HG03571 (cell line): ENCODE measurements at regions not wholly inside any gene's neighbourhood (a gene's known extent, or its start where the extent isn't known, plus 50 kb on each side); places are given as distances from the start of the nearest gene placed in this dataset.

Experiments used
- ATAC-seq: cut with Tn5 transposase; IDR thresholded peaks from one replicate; pipeline ENCODE4 v1.9.1; 2021; ENCODE audit not compliant: unreplicated experiment

DNA sequence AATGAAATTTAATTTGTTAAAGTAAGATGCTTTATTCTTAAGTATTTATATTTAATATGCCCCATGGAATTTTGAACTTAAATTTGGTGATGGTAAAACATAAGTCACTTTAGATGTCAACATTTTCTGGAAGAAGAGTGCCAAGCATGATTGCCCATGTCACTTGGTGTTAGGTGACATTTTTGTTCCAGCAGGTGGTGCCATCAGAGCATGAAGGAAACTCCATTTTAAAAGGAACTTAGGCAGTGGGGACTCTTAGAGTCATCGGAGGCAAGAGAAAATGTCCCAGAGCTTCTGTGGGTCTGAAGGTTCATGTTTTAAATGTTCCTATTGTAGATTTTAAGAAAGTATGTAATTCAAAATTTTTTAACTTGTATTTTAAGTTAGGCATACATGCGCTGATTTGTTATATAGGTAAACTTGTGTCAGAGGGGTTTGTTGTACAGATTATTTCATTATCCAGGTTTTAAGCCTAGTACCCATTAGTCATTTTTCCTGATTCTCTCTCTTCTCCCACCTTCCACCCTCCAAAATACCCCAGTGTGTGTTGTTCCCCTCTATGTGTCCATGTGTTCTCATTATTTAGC lies 789.3 kb downstream of the SEMA5A start:
- no peak for ATAC-seq

DNA sequence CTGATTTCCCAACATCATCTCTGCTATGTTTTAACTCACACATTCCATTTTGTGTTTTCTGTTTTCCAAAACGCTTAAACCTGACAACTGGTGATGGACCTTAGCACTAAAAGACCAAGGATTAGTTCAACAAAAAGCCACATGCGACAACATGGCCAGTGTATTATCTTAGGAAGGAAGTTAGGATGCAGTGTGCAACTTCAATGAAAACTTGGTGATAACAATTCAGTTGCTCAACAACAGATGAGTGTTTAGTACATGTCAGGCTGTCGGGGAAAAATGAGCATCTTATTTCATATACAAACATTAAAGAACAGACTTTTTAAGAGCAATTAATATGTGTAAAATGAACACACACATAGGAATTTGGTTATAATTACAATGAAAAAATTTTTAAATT lies 780.0 kb downstream of the SEMA5A start:
- ATAC-seq, result no peak

DNA sequence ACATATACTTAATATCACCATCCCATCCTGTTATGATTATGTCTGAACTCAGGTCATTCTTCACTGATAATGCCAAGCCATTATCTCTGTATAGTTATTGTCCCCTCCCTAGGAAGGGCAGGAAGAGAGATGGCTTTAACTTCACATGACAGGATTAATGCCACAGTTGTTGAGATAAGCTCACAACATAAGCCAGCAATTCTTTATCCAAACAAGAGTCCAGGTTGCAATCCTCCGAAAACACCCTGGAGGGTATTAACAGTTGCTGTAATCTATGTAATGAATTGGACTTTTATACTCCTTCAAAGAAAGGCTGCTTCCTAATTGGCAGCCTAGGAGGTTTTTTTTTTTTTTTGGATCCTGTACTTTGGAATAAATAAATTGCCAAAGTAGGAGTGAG lies 779.4 kb downstream of the SEMA5A start:
- no peak for ATAC-seq

DNA sequence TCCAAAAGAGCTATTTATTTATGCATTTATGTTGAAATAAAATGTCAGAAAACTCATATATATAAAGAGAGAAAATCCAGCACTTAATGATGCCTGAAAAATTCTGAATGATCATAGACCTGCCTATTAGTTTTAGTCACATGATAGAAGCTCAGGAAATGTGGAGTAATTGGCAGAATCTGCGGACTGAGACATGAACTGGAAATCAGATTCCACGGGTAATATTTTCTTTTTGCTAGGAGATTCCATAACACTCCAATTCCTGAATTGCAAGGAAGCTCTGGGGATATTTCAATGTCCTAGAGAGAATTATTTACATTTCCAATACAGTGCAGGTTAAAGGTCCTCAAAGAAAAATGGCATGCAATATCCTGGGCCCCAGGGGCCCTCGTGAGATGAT lies 778.8 kb downstream of the SEMA5A start:
- ATAC-seq, result no peak

DNA sequence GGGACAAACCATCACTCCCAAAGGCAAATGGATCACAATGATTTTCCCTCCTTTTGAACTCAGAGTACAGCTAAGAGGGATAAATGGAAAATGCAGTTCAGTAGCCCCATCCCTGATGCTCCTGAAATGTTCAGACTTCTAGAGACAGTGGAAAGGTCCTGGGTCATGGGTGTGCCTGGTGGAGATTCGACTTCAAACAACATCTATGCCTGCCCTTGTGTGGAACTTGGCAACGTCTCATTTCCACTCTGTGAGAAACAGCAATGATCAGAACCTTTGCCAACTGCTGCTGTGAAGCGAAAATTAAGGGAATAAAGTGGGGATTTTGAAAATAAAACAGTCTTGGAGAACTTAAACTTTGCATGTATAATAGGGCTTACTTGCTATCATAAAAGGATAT lies 778.1 kb downstream of the SEMA5A start:
- ATAC-seq, result no peak

DNA sequence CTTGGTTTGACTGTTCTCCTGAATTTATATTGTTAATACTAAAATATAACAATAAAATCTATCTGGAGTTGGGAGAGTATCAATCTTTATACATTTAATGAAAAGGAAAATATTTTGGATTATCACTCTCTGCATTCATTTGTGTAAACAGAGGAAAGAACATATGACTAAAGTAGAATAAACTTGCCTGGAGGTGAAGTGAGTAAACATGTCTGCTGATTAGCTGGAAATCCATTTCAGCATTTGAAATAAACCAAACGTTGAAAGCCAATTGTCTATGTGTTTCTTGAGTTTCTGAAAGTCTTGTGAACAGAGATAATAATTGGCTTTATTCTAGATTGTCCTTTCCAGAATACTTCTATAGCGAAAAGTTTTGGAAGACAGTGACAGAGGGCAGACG lies 776.2 kb downstream of the SEMA5A start:
- no peak for ATAC-seq

DNA sequence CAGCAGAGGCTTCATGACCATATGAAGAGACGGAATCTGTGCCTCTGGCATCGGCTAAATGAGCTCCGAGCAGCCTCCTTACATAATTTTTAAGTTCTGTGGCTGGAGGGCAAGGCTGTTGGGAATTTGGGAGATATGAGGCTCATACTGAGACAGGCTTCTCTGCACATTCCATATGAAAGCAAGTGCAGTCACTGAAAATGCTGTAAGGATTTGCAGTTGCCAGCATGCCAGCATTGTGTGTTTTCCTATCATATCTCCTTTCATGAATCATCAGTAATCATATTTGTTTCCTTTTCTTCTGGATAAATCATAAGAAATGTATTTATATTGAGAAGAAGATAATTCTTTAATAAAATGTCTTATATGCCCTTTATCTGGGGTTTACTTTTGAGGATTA lies 775.4 kb downstream of the SEMA5A start:
- ATAC-seq, result no peak

DNA sequence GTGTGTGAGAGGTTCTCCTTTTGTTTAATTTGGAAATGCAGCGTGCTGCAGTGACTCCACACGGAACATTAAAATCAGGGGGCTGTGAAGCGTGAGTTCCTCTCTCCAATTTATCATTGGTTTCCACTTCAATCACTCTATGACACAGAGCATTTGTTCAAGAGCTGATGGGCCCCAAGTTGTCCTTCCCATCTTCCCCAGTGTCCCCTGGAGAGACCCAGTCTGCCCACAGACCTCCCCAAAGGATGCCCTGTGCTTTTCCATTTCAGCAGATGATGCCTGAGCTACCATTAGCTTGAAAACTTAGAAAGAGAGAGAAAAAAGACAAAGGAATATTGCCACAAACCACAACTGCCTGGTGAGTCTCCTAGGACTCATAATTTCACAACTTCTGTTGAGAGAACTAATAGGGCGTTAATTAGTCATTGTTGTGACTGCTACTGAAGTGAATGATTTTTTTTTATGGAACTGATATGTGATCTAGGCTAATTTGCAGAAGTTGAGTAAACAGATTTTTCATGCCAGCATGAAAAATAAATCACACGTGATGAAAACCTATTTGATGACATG lies 772.7 kb downstream of the SEMA5A start:
- ATAC-seq, result no peak

DNA sequence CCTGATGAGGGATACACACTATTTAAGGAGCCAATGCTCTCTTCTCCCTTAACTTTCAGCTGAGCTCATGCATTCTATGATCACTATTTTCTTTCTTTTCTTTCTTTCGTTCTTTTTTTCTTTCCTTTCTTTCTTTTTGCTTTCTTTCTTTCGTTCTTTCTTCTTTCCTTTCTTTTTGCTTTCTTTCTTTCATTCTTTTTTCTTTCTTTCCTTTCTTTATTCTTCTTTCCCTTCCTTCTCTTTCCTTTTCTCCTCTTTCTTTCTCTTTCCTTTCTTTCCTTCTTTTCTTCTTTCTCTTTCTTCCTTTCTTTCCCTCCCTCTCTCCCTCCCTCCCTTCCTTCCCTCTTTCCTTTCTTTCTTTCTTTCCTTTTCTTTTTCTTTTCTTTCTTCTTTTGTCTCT lies 761.2 kb downstream of the SEMA5A start:
- no peak for ATAC-seq

DNA sequence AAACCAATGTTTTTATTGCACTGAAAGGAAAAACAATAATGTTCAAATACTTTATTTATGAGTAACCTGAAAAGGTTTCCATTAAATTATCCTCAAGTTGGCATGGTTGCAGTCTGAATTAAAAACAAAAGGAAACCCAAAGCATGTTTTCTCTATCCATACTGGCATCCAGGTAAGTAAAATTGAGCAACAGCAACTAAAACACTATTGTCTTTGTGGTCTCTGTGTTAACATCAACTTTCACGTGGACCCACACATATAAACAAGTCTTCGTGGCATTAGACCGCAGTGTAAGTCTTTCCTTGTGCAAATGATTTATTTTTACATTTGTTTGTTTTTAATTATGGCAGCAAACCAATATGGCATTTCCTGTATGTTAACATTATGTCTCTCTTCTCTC lies 757.6 kb downstream of the SEMA5A start:
- ATAC-seq, result no peak

DNA sequence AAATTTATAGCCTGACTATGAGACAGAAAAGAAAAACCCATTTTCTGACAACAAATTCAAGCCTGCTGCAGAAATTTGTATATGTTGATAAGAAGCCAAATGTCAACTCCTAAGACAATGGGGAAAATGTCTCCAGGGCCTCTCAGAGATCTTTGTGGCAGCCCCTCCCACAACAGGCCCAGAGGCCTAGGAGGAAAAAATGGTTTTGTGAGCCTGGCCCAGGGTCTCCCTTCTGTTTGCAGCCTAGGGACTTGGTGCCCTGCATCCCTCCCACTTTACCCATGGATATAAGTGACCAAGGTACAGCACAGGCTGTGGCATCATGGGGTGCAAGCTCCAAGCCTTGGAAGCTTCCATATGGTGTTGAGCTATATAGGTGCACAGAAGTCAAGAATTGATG lies 740.2 kb downstream of the SEMA5A start:
- no peak for ATAC-seq

DNA sequence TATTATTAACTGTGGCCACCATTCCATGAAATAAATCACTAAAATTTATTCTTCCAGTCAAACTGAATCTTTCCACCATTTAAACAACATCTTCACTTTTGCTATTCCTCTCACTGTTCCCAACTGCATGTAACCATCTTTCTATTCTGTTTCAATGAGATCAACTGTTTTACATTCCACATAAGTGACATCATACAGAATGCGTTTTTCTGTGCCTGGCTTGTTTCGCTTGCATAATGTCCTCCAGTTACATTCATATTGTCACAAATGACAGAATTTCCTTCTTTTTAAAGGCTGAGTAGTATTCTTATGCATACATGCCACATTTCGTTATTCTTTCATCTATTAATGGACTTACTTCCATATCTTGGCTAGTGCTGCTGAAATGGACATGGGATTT lies 738.2 kb downstream of the SEMA5A start:
- ATAC-seq, result no peak

DNA sequence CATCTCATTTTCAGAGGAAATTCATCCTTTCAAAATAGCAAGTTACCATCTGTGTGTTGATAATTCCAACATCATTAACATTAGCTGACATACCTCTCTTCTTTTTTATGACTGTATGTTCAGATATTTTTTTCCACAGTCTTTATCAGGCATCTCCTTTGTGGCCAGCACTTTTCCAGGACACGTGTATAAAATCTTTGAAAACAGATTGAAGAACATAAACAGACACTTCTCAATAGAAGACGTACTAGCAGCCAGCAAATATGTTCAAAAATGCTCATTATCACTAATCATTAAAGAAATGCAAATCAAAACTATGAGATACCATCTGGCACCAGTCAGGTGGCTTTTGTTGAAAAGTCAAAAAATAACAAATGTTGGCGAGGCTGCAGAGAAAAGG lies 734.3 kb downstream of the SEMA5A start:
- ATAC-seq, result no peak

DNA sequence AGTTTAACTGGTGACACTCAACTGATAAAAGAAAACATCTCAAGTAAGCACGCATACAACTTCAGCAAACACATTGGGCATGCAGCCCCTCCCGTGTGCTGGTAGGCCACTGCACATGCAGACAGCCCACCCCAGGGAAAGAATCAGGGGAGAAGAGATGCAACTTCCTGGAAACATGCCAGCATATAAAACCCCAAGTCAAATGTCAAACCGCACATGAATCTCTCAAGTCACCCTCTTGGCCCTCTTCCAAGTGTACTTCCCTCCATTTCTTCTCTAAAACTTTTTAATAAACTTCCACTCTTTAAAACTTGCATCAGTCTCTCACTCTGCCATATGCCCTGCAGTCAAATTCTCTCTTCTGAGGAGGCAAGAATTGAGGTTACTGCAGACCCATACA lies 732.7 kb downstream of the SEMA5A start:
- no peak for ATAC-seq

DNA sequence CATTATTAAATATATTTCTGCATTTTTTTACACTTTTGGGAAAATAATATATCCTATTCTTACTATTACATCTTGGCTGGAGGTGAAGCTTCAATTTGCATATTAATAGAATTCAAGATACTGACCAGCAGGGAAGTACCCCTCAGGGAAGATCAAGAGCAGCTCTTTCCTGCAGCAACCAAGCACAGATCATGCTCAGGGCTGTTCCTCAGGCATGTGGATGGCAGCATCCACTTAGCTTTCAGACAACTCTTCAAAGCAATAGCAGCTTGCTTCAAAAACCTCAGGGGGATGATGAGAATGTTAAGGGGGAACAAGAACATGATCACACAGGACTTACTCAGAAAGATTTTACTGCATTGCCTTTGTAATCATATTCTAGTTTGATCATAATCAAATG lies 731.8 kb downstream of the SEMA5A start:
- no peak for ATAC-seq

DNA sequence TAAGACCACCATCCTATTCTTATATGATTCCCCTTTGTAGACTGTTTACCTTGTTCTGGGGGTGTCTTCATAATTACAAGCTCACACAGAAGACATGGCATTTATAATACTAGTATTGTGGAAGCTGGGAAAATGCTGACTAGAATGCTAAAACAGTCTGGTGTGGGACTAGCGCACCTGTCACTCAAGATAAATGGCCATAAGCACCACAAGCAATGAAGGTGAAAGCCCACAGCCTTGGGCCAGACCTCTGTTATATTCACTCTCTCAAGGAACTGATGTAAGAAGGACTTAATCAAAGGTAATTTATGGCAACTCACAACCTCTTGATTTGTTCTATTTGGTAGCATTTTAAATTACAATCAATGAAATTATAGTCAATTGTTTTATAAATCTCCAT lies 721.5 kb downstream of the SEMA5A start:
- no peak for ATAC-seq

DNA sequence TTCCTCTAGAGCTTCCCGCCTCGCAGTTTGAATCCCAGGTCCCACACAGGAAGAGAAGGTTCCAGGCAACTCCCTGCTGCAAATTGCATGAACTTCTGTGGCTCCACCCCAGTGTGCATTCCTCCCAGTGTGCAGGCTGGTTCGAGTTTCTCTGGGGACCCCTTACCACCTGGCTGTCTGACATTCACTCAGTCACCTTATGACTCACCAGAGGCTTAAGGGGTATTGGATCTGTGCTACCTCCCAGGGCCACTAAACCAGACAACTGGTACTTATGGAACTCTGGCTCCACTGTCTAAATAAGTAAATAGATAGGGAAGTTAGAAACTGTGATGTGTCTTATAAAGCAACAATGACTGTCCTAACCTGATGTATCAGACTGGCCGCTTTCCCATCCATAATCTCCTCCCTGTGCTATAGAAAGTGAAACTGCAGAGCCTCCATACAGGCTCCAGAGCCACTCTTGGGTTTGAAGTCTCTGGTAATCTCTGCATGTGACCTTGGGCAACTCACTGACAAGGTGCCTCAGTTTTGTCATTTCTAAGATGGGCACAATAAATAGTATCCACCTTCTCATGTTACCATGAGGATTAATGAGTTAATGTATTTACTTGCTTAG lies 720.6 kb downstream of the SEMA5A start:
- ATAC-seq, result no peak

DNA sequence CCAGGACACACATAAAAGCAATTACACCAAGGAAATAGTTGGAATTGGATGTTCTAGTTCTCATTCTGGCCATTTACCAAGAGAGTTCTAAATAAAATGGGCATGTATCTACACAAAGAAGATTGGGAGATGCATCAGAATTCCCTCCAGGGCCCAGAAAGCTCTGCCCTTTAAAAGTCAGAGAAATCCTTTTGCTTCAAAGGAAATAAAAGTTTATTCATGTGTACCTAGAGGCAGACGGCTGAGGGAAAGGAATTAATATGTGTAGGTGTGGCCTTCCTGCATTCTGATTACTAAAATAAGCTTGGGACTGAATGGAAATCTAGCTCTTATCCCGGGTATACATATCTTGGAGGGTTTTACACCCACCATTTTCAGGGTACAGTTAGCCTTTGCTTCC lies 719.4 kb downstream of the SEMA5A start:
- ATAC-seq, result no peak

DNA sequence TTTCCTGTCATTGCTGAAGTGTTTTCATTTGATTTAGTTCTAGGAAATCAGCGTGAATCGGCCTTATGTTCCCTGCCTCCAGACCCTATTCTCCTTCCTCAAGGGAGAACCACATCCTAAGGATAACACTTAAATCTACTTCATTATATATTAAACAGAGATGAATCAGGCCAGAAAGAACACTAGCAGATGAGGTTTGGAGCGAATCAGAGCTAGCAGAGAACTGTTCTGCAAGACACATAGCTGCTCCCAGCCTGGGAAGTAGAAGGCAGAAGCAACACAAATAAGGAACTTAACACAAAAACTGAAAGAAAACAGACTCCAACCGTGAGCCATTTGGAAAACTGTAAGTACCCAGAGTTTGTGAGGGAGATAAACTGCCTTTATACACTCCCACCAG lies 718.2 kb downstream of the SEMA5A start:
- no peak for ATAC-seq

DNA sequence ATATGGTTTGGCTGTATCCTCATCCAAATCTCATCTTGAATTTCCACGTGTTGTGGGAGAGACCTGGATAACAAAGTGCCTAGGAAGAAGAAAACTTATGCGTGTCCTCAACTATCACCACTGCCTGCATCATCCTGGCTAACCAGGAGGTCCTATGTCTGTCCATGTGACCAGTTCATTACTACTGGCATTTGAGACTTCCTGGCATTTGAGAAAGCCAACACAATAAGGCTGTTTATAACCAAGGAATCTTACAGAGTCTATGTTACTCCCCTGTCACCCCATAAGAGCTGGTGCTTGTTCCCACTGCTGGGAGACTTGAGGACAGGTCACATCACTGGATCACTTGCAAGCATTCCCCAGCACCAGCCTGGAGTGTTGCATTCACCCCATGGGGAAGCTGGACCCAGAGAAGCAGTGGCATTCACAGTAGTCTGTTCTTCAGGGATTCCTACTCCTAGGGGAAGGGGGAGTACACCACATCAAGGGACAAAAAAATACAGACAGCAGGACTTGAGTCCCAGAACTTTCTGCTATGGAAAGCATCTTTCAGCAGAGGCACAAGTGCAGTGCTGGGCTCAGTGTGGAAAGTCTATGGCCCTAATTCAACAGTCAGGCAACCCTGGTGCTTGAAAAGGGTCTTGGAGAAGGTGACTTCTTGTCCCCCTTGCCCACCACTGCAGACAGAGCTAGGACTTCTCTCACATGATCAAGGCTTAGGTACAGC lies 717.1 kb downstream of the SEMA5A start:
- ATAC-seq, result no peak

DNA sequence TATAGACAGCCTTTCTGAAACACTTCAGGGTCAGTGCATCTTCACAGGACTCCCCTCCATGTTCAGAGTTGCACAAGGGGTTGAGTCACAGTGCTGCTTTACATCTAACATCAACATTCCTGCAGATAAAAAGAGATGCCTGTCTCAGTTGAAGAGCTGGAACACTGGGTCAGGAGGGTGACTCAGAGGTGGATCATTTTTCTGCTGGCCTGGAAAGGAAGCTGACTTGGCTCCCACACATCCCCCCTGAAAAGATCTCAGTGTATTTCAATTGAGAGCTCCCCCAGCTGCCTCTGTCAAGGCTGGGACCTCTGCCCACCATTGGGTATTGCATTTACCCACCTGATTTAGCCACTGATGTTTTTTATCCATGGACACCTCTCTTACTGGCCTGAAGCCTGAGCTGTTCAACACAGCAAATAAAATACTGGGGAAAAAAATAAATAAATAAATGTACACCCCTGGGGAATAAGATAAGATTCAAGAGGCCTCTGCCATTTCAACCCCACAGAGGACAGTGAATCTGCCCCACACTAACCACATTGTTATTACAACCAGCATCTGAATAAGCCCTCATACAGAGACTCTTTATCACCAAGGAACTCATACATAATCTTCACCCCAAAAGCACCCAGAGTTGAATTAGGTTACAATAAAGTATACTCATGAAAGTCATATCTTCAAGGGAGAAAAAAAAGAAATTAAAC lies 716.4 kb downstream of the SEMA5A start:
- no peak for ATAC-seq

DNA sequence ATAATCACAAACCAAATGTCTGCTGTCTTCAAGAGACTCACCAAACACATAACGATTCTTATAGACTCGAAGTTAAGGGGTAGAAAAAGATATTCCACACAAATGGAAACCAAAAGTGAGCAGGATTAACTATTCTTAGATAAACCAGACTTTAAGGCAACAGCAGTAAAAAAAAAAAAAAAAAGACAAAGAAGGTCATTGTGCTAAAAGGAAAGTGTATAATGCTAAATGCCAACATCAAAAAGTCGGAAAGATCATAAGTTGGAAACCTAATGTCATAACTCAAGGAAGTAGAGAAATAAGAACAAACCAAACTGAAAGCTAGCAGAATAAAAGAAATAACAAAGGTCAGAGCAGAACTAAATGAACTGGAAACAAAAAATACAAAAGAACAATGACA lies 714.6 kb downstream of the SEMA5A start:
- no peak for ATAC-seq
